GM18868 (cell line): ENCODE measurements at regions not wholly inside any gene's neighbourhood (a gene's known extent, or its start where the extent isn't known, plus 50 kb on each side); places are given as distances from the start of the nearest gene placed in this dataset.

ENCODE experiments used
- ATAC-seq: cut with Tn5 transposase; IDR thresholded peaks from one replicate; pipeline ENCODE4 v1.9.1; 2021; ENCODE audit warnings: mild to moderate bottlenecking, moderate library complexity; ENCODE audit not compliant: unreplicated experiment

GRCh38 chr2:129903586-129904425 is 75.7 kb upstream of the RAB6C start:
- no peak for ATAC-seq

- no peak for ATAC-seq
Measured at GRCh38 chr2:129904532-129905446, 74.7 kb upstream of the RAB6C start.

- no peak for ATAC-seq
Measured at GRCh38 chr2:129905664-129906081, 73.8 kb upstream of the RAB6C start.

GRCh38 chr2:129906139-129906860 is 73.2 kb upstream of the RAB6C start:
- ATAC-seq, result no peak

- ATAC-seq, result no peak
Measured at GRCh38 chr2:129906861-129907235, 72.6 kb upstream of the RAB6C start.

- ATAC-seq, result no peak
Measured at GRCh38 chr2:129907256-129907998, 72.0 kb upstream of the RAB6C start.

GRCh38 chr2:129908721-129909373 is 70.6 kb upstream of the RAB6C start:
- ATAC-seq, result no peak

GRCh38 chr2:129909651-129910418 is 69.6 kb upstream of the RAB6C start:
- no peak for ATAC-seq

- no peak for ATAC-seq
Measured at GRCh38 chr2:129910446-129911362, 68.8 kb upstream of the RAB6C start.

- ATAC-seq, result no peak
Measured at GRCh38 chr2:129911363-129912065, 68.0 kb upstream of the RAB6C start.

- ATAC-seq, result no peak
Measured at GRCh38 chr2:129912066-129912820, 67.2 kb upstream of the RAB6C start.

- no peak for ATAC-seq
Measured at GRCh38 chr2:129912871-129913694, 66.4 kb upstream of the RAB6C start.

GRCh38 chr2:129913695-129914495 is 65.6 kb upstream of the RAB6C start:
- ATAC-seq, result no peak

- no peak for ATAC-seq
Measured at GRCh38 chr2:129914538-129915302, 64.7 kb upstream of the RAB6C start.
